Colonic mucosa (tissue), 4 donors: ENCODE measurements at regions not wholly inside any gene's neighbourhood (a gene's known extent, or its start where the extent isn't known, plus 50 kb on each side); places are given as distances from the start of the nearest gene placed in this dataset.

Source experiments
- DNase-seq: peaks from one replicate; pipeline ENCODE4 v3.0.0-alpha.2; 2020
- H3K27ac ChIP-seq: fragments of 200-600 bp; one replicate; pipeline ENCODE4 v1.8.0; 2021
- H3K27me3 ChIP-seq: fragments of 200-600 bp; one replicate; pipeline ENCODE4 v1.8.0; 2021
- H3K36me3 ChIP-seq: fragments of 200-600 bp; one replicate; pipeline ENCODE4 v1.8.0; 2021
- H3K4me1 ChIP-seq: fragments of 200-600 bp; one replicate; pipeline ENCODE4 v1.8.0; 2021; ENCODE audit warnings: mild to moderate bottlenecking
- H3K4me3 ChIP-seq: fragments of 200-600 bp; one replicate; pipeline ENCODE4 v1.8.0; 2021
- H3K9ac ChIP-seq, 2 donors: one replicate each; pipeline ENCODE4 v1.7.0; 2013; ENCODE audit warnings: control low read depth in 2 of 2, low read depth in 2 of 2, low read length in 2 of 2
- H3K9me3 ChIP-seq: fragments of 200-600 bp; one replicate; pipeline ENCODE4 v1.8.0; 2021
- CTCF ChIP-seq: fragments of 200-600 bp; IDR thresholded peaks from one replicate; pipeline ENCODE4 v1.8.0; 2022; ENCODE audit warnings: antibody characterized with exemption, mild to moderate bottlenecking
- intact Hi-C: fragments of 100-400 bp; cut with DNase I; formaldehyde crosslinking; loops from one replicate; pipeline ENCODE4 v1.14.1; 2022
- donor health status: healthy.
- donor health status: DM: no; HTN: no; CAD: no.
- donor health status: DM: no; HTN: no; CAD: no.

- no peaks in the 10 kb centered on the region for H3K36me3 ChIP-seq
- no peaks in the 10 kb centered on the region for H3K9me3 ChIP-seq
- H3K4me3 ChIP-seq, result no peak overlapping the region
- no peak for DNase-seq
- TF ChIP-seq CTCF, result no peak
- H3K27me3 ChIP-seq, result no peaks in the 10 kb centered on the region
- no peaks in the 10 kb centered on the region for H3K4me1 ChIP-seq
- intact Hi-C loops, result no loop called here
- no peak overlapping the region for H3K9ac ChIP-seq
- no peak overlapping the region for H3K27ac ChIP-seq
Measured at GRCh38 chr20:56689318-56689717, 60.2 kb downstream of the TFAP2C start.

GRCh38 chr20:56689852-56690485, 60.9 kb downstream of the TFAP2C start:
- H3K27me3 ChIP-seq, result no peaks in the 10 kb centered on the region
- H3K36me3 ChIP-seq, result no peaks in the 10 kb centered on the region
- TF ChIP-seq CTCF, result no peak
- no peaks in the 10 kb centered on the region for H3K9me3 ChIP-seq
- no peak overlapping the region for H3K9ac ChIP-seq
- H3K27ac ChIP-seq, result no peak overlapping the region
- no peaks in the 10 kb centered on the region for H3K4me1 ChIP-seq
- intact Hi-C loops, result no loop called here
- no peak for DNase-seq
- H3K4me3 ChIP-seq, result no peak overlapping the region

- Histone ChIP-seq H3K4me1 (no peaks in the 10 kb centered on the region), H3K27me3 (no peaks in the 10 kb centered on the region), H3K9ac (no peak overlapping the region), H3K27ac (no peak overlapping the region), H3K9me3 (no peaks in the 10 kb centered on the region), H3K36me3 (no peaks in the 10 kb centered on the region), H3K4me3 (no peak overlapping the region)
- intact Hi-C loops, result no loop called here
- no peak for TF ChIP-seq CTCF
- DNase-seq, result peak; percentile 39
Measured at GRCh38 chr20:56690531-56691175, 61.5 kb downstream of the TFAP2C start.

GRCh38 chr20:56691325-56691998, 62.4 kb downstream of the TFAP2C start:
- DNase-seq, result no peak
- TF ChIP-seq CTCF, result no peak
- intact Hi-C loops, result no loop called here

GRCh38 chr20:56693217-56693616, 64.1 kb downstream of the TFAP2C start:
- Histone ChIP-seq H3K4me3 (no peak overlapping the region), H3K27me3 (no peaks in the 10 kb centered on the region), H3K9ac (no peak overlapping the region), H3K9me3 (no peaks in the 10 kb centered on the region), H3K4me1 (no peaks in the 10 kb centered on the region), H3K27ac (no peak overlapping the region), H3K36me3 (no peaks in the 10 kb centered on the region)
- TF ChIP-seq CTCF, result no peak
- DNase-seq, result no peak
- intact Hi-C loops, result no loop called here

More at GRCh38 chr20:56691325-56691998, 62.4 kb downstream of the TFAP2C start:
- no peaks in the 10 kb centered on the region for H3K36me3 ChIP-seq
- H3K9me3 ChIP-seq, result no peaks in the 10 kb centered on the region
- H3K27me3 ChIP-seq, result no peaks in the 10 kb centered on the region
- H3K27ac ChIP-seq, result no peak overlapping the region
- no peaks in the 10 kb centered on the region for H3K4me1 ChIP-seq
- H3K4me3 ChIP-seq, result no peak overlapping the region
- no peak overlapping the region for H3K9ac ChIP-seq
